A673 (cell line): ENCODE measurements at regions not wholly inside any gene's neighbourhood (a gene's known extent, or its start where the extent isn't known, plus 50 kb on each side); places are given as distances from the start of the nearest gene placed in this dataset.

ENCODE experiments used
- EZH2 ChIP-seq: fragments of 200-600 bp; sonication (generic); IDR thresholded peaks from 2 replicates; pipeline ENCODE4 v1.6.1; 2017; ENCODE audit warnings: borderline replicate concordance, low read depth, mild to moderate bottlenecking, mixed read lengths, antibody characterized with exemption, low read length; ENCODE audit not compliant: poor library complexity, severe bottlenecking
- TF ChIP-seq, protein P1 (sequence below): fragments of 300-800, 200-600 bp; sonication (generic); conservative IDR thresholded peaks from 2 replicates; pipeline ENCODE4 v1.5.1; 2017; ENCODE audit warnings: low read depth, mild to moderate bottlenecking, antibody characterized with exemption, low read length, moderate library complexity, mixed read lengths

DNA sequence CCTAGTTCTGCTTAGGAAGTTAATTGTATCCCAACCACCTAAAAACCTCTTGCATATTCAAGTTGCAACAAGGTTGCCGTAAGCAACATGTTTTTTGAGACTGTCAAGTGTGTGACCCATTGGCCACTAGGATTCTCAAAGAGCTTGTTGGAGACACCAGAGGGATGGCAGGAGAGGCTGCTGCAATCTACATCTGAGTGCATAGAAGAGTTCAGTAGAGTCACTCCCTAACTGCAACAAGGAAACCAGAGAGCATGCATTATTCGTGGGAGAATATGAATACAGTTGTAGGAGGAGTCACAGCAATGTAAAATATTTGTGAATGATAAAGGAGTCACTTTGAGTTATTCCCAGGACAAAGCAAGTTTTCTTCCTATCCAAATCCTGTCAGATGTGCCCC is 538.6 kb downstream of the TNS3 start:
- TF ChIP-seq, protein P1, sequence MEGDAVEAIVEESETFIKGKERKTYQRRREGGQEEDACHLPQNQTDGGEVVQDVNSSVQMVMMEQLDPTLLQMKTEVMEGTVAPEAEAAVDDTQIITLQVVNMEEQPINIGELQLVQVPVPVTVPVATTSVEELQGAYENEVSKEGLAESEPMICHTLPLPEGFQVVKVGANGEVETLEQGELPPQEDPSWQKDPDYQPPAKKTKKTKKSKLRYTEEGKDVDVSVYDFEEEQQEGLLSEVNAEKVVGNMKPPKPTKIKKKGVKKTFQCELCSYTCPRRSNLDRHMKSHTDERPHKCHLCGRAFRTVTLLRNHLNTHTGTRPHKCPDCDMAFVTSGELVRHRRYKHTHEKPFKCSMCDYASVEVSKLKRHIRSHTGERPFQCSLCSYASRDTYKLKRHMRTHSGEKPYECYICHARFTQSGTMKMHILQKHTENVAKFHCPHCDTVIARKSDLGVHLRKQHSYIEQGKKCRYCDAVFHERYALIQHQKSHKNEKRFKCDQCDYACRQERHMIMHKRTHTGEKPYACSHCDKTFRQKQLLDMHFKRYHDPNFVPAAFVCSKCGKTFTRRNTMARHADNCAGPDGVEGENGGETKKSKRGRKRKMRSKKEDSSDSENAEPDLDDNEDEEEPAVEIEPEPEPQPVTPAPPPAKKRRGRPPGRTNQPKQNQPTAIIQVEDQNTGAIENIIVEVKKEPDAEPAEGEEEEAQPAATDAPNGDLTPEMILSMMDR, result no peak
- TF ChIP-seq EZH2, result no peak
